IPS-15b (cell line): ENCODE measurements at regions not wholly inside any gene's neighbourhood (a gene's known extent, or its start where the extent isn't known, plus 50 kb on each side); places are given as distances from the start of the nearest gene placed in this dataset.
"Not testable (repeated sequence)": the region's sequence is repeated elsewhere in the genome, so short reads cannot be mapped to it uniquely, and the experiment has no call there.

ENCODE experiments used
- H3K27me3 ChIP-seq: one replicate; pipeline ENCODE4 v1.6.1; 2013; ENCODE audit warnings: low read length; ENCODE audit not compliant: control insufficient read depth, insufficient read depth
- H3K36me3 ChIP-seq: one replicate; pipeline ENCODE4 v1.6.1; 2013; ENCODE audit warnings: low read length; ENCODE audit not compliant: control insufficient read depth, insufficient read depth
- H3K4me1 ChIP-seq: one replicate; pipeline ENCODE4 v1.6.1; 2013; ENCODE audit warnings: mild to moderate bottlenecking, low read length; ENCODE audit not compliant: control insufficient read depth, insufficient read depth
- H3K4me3 ChIP-seq: one replicate; pipeline ENCODE4 v1.5.1; 2013; ENCODE audit warnings: low read depth, low read length
- H3K9ac ChIP-seq: one replicate; pipeline ENCODE4 v1.6.1; 2013; ENCODE audit warnings: low read depth, mild to moderate bottlenecking, low read length
- H3K9me3 ChIP-seq: one replicate; pipeline ENCODE4 v1.6.1; 2013; ENCODE audit warnings: mild to moderate bottlenecking, low read length; ENCODE audit not compliant: control insufficient read depth, insufficient read depth

GRCh38 chr11:134657631-134658030 is 245.6 kb upstream of the B3GAT1 start:
- H3K36me3 ChIP-seq = no peaks in the 10 kb centered on the region
- no peak overlapping the region for H3K4me3 ChIP-seq
- no peak overlapping the region for H3K9ac ChIP-seq
- H3K9me3 ChIP-seq = no peaks in the 10 kb centered on the region
- H3K27me3 ChIP-seq = no peaks in the 10 kb centered on the region
- peaks cover 2% of the 10 kb centered on the region for H3K4me1 ChIP-seq

- Histone ChIP-seq H3K4me3 (no peak overlapping the region), H3K9ac (no peak overlapping the region), H3K36me3 (no peaks in the 10 kb centered on the region), H3K27me3 (no peaks in the 10 kb centered on the region), H3K9me3 (no peaks in the 10 kb centered on the region), H3K4me1 (peaks cover 2% of the 10 kb centered on the region)
Measured at GRCh38 chr11:134656861-134657540, 245.0 kb upstream of the B3GAT1 start.

GRCh38 chr11:134656086-134656840 is 244.2 kb upstream of the B3GAT1 start:
- H3K4me3 ChIP-seq, H3K9ac ChIP-seq, H3K36me3 ChIP-seq, H3K9me3 ChIP-seq, H3K4me1 ChIP-seq, H3K27me3 ChIP-seq: not testable (repeated sequence)

- H3K9me3 ChIP-seq = no peaks in the 10 kb centered on the region
- no peaks in the 10 kb centered on the region for H3K27me3 ChIP-seq
- H3K9ac ChIP-seq = no peak overlapping the region
- no peak overlapping the region for H3K4me3 ChIP-seq
- H3K4me1 ChIP-seq = peaks cover 2% of the 10 kb centered on the region
- no peaks in the 10 kb centered on the region for H3K36me3 ChIP-seq
Measured at GRCh38 chr11:134655189-134655989, 243.3 kb upstream of the B3GAT1 start.

- peaks cover 2% of the 10 kb centered on the region for H3K4me1 ChIP-seq
- H3K9me3 ChIP-seq = no peaks in the 10 kb centered on the region
- H3K36me3 ChIP-seq = no peaks in the 10 kb centered on the region
- no peak overlapping the region for H3K4me3 ChIP-seq
- H3K27me3 ChIP-seq = no peaks in the 10 kb centered on the region
- H3K9ac ChIP-seq = no peak overlapping the region
Measured at GRCh38 chr11:134654161-134654915, 242.3 kb upstream of the B3GAT1 start.

GRCh38 chr11:134652586-134653255 is 240.7 kb upstream of the B3GAT1 start:
- no peak overlapping the region for H3K4me3 ChIP-seq
- H3K9me3 ChIP-seq = no peaks in the 10 kb centered on the region
- H3K36me3 ChIP-seq = no peaks in the 10 kb centered on the region
- H3K4me1 ChIP-seq = peaks cover 2% of the 10 kb centered on the region
- H3K27me3 ChIP-seq = no peaks in the 10 kb centered on the region
- H3K9ac ChIP-seq = no peak overlapping the region

GRCh38 chr11:134647066-134647743 is 235.2 kb upstream of the B3GAT1 start:
- Histone ChIP-seq H3K4me1 (peaks cover 5% of the 10 kb centered on the region), H3K9me3 (no peaks in the 10 kb centered on the region)

GRCh38 chr11:134646561-134646960 is 234.5 kb upstream of the B3GAT1 start:
- Histone ChIP-seq H3K4me1 (peaks cover 5% of the 10 kb centered on the region), H3K4me3 (no peak overlapping the region), H3K9ac (no peak overlapping the region), H3K27me3 (no peaks in the 10 kb centered on the region), H3K36me3 (no peaks in the 10 kb centered on the region), H3K9me3 (no peaks in the 10 kb centered on the region)

More at GRCh38 chr11:134647066-134647743, 235.2 kb upstream of the B3GAT1 start:
- Histone ChIP-seq H3K27me3 (no peaks in the 10 kb centered on the region), H3K9ac (no peak overlapping the region), H3K36me3 (no peaks in the 10 kb centered on the region), H3K4me3 (no peak overlapping the region)

- Histone ChIP-seq H3K27me3 (no peaks in the 10 kb centered on the region), H3K9ac (no peak overlapping the region), H3K36me3 (no peaks in the 10 kb centered on the region), H3K4me1 (peaks cover 5% of the 10 kb centered on the region), H3K9me3 (no peaks in the 10 kb centered on the region), H3K4me3 (no peak overlapping the region)
Measured at GRCh38 chr11:134645576-134645975, 233.5 kb upstream of the B3GAT1 start.

GRCh38 chr11:134644476-134645456 is 232.7 kb upstream of the B3GAT1 start:
- Histone ChIP-seq H3K36me3 (no peaks in the 10 kb centered on the region), H3K4me3 (no peak overlapping the region), H3K9me3 (no peaks in the 10 kb centered on the region), H3K27me3 (no peaks in the 10 kb centered on the region), H3K9ac (no peak overlapping the region), H3K4me1 (peaks cover 5% of the 10 kb centered on the region)
